K562 (cell line): ENCODE measurements at regions not wholly inside any gene's neighbourhood (a gene's known extent, or its start where the extent isn't known, plus 50 kb on each side); places are given as distances from the start of the nearest gene placed in this dataset.

Source experiments
- ATAC-seq: fragments of 200-7000 bp; cut with Tn5 transposase; 3 replicates; pipeline ENCODE4 v1.9.1; 2020; ENCODE audit warnings: moderate library complexity
- BruUV-seq: library from RNA; stranded (reverse); fragments of 400-500 nt; replicated peaks from 2 replicates; lab custom pipeline; 2021; lab: Mats Ljungman, UMichigan
- CTCF ChIA-PET: fragments of 300-600 bp; formaldehyde crosslinking; extraction: SDS; loops from one replicate; lab custom pipeline; 2021; ENCODE audit warnings: low intra/inter-chr PET ratio; lab: Yijun Ruan, JAX
- POLR2A ChIA-PET: fragments of 300-600, 350-650 bp; sonication (Branson Sonifier 250); formaldehyde crosslinking; extraction: SDS; loops from one replicate; lab custom pipeline; 2021; ENCODE audit warnings: antibody characterized with exemption, inconsistent platforms; lab: Yijun Ruan, JAX
- DNase-seq, 4 experiments: peaks; one replicate each; pipeline versions ENCODE4 v3.0.0 to v3.0.0-alpha.2; 2011 to 2018; ENCODE audit warnings: low spot score in 3 of 4, mixed read lengths in 3 of 4; ENCODE audit errors: extremely low read depth in 1 of 4
- FAIRE-seq: peaks from 2 replicates; lab custom pipeline; 2011; peaks lifted over from hg19 to GRCh38; lab: Jason Lieb, UNC
- H2AFZ ChIP-seq: 2 replicates; pipeline ENCODE4 v1.6.0; 2011; ENCODE audit warnings: low read depth, low read length, control low read depth, inconsistent platforms
- H3K27ac ChIP-seq: fragments of 200-600 bp; 3 replicates; pipeline ENCODE4 v1.8.0; 2011; ENCODE audit warnings: low read depth, mild to moderate bottlenecking, control low read depth, inconsistent platforms, low read length, moderate library complexity, mixed read lengths; ENCODE audit errors: extremely low read depth
- H3K27me3 ChIP-seq, 2 experiments: fragments of 300-600 bp in 1 of 2; 2 replicates in 1 of 2; 3 replicates in 1 of 2; pipeline versions ENCODE4 v1.6.0 to v1.8.0; 2011; ENCODE audit warnings: inconsistent platforms in 2 of 2, low read length in 2 of 2, mild to moderate bottlenecking in 1 of 2, mixed read lengths in 1 of 2, moderate library complexity in 1 of 2; ENCODE audit not compliant: control insufficient read depth in 2 of 2, insufficient read depth in 2 of 2
- H3K36me3 ChIP-seq: fragments of 300-600 bp; 3 replicates; pipeline ENCODE4 v1.8.0; 2011; ENCODE audit warnings: mild to moderate bottlenecking, low read length, inconsistent platforms; ENCODE audit not compliant: control insufficient read depth, insufficient read depth
- H3K4me1 ChIP-seq, 2 experiments: fragments of 200-600 bp in 1 of 2; replicated peaks in 1 of 2; 2 replicates in 1 of 2; 3 replicates in 1 of 2; pipeline versions ENCODE4 v1.5.1 to v1.8.0; 2011; ENCODE audit warnings: inconsistent platforms in 2 of 2, low read length in 2 of 2, mild to moderate bottlenecking in 1 of 2, mixed read lengths in 1 of 2, moderate library complexity in 1 of 2; ENCODE audit not compliant: control insufficient read depth in 2 of 2, insufficient read depth in 2 of 2
- H3K4me2 ChIP-seq: 2 replicates; pipeline ENCODE4 v1.6.1; 2011; ENCODE audit warnings: low read length, control low read depth, inconsistent platforms, mixed read lengths; ENCODE audit not compliant: insufficient read depth
- H3K4me3 ChIP-seq: fragments of 200-600 bp; sonication (generic), shearing (Covaris generic); 2 replicates; pipeline ENCODE4 v1.5.1; 2016; ENCODE audit warnings: control low read depth, inconsistent platforms
- H3K79me2 ChIP-seq: fragments of 200-600 bp; 3 replicates; pipeline ENCODE4 v1.8.0; 2011; ENCODE audit warnings: low read length, inconsistent platforms; ENCODE audit not compliant: control insufficient read depth, insufficient read depth
- H3K9ac ChIP-seq, 2 experiments: 2 replicates each; pipeline versions ENCODE4 v1.6.0 to v1.6.1; 2011; ENCODE audit warnings: low read depth in 2 of 2, low read length in 2 of 2, control low read depth in 1 of 2, inconsistent platforms in 1 of 2, mild to moderate bottlenecking in 1 of 2, mixed read lengths in 1 of 2; ENCODE audit not compliant: insufficient read depth in 1 of 2
- H3K9me1 ChIP-seq: one replicate; pipeline ENCODE4 v1.6.0; 2011; ENCODE audit warnings: inconsistent platforms, mild to moderate bottlenecking, low read length, moderate library complexity; ENCODE audit not compliant: control insufficient read depth, insufficient read depth
- H3K9me3 ChIP-seq: replicated peaks from 2 replicates; pipeline ENCODE4 v1.5.1; 2011; ENCODE audit warnings: low read depth, low read length, inconsistent platforms; ENCODE audit not compliant: control insufficient read depth, insufficient read depth
- H4K20me1 ChIP-seq: replicated peaks from 2 replicates; pipeline ENCODE4 v1.6.1; 2011; ENCODE audit warnings: low read length, inconsistent platforms, mixed read lengths; ENCODE audit not compliant: control insufficient read depth, insufficient read depth
- NELFE ChIP-seq: IDR thresholded peaks from 2 replicates; pipeline ENCODE4 v1.6.1; 2011; ENCODE audit warnings: mild to moderate bottlenecking; ENCODE audit not compliant: insufficient read depth, insufficient read length
- ZNF23 ChIP-seq: fragments of 250-450 bp; sonication (Bioruptor Pico); IDR thresholded peaks from 2 replicates; pipeline ENCODE4 v1.4.0; 2020; ENCODE audit warnings: mild to moderate bottlenecking
- WGBS: fragments of 100-300 bp; shearing (Covaris generic); methylation state at CpG from one replicate; pipeline ENCODE4 v1.1.6; 2016; ENCODE audit warnings: low coverage, mixed read lengths; ENCODE audit not compliant: insufficient coverage; ENCODE audit errors: missing lambda C conversion rate; 5-methylcytosine and 5-hydroxymethylcytosine counted together
- in situ Hi-C: fragments of 300-500 bp; cut with MboI; formaldehyde crosslinking; loops from 4 replicates; pipeline ENCODE4 v1.15.0; 2018; ENCODE audit warnings: inconsistent platforms, mixed read lengths
- intact Hi-C: fragments of 100-400 bp; cut with micrococcal nuclease; formaldehyde crosslinking; loops from 2 replicates; pipeline ENCODE4 v1.14.2; 2022

- CTCF ChIA-PET, result no interaction called here
These were observed 94.1 kb upstream of the VANGL1 start for GRCh38 chr1:115547696-115548095.

GRCh38 chr1:115546846-115547245 is 94.9 kb upstream of the VANGL1 start:
- H3K9ac ChIP-seq, result no peak overlapping the region
- TF ChIP-seq NELFE, result no peak
- H3K36me3 ChIP-seq, result no peaks in the 10 kb centered on the region
- ChIA-PET POLR2A (interaction anchor here (0.5 to 0.7 kb wide), 2 partner anchors 409 to 450 kb away, joined by 3 to 4 read pairs; no protein-coding TSS in a partner anchor), CTCF (no interaction called here)
- no peak overlapping the region for H2AFZ ChIP-seq
- intact Hi-C loops, result no loop called here
- peaks cover 4% of the 10 kb centered on the region in 2 experiments; a peak in 1 of 5 replicates for H3K27me3 ChIP-seq
- WGBS, result 5% methylated on average over 2 of the region's 2 CpGs
- in situ Hi-C loops, result no loop called here
- H3K4me2 ChIP-seq, result no peak overlapping the region
- FAIRE-seq (no peak), ATAC-seq (no peak), DNase-seq (no peak)
- H3K4me1 ChIP-seq, result no peaks in the 10 kb centered on the region
- no peak overlapping the region for H3K27ac ChIP-seq
- H3K9me3 ChIP-seq, result no peaks in the 10 kb centered on the region
- no peak overlapping the region for H3K4me3 ChIP-seq
- no TSS peak for BruUV-seq
- H3K9me1 ChIP-seq, result no peaks in the 10 kb centered on the region
- H4K20me1 ChIP-seq, result no peaks in the 10 kb centered on the region; the same call in 1 of the 2 replicates
- H3K79me2 ChIP-seq, result no peaks in the 10 kb centered on the region

More at GRCh38 chr1:115547696-115548095, 94.1 kb upstream of the VANGL1 start:
- Histone ChIP-seq H3K4me1 (no peaks in the 10 kb centered on the region), H3K9me1 (no peaks in the 10 kb centered on the region), H3K36me3 (no peaks in the 10 kb centered on the region), H3K4me2 (no peak overlapping the region), H3K27me3 (peaks cover 4% of the 10 kb centered on the region in 2 experiments; a peak in 1 of 5 replicates), H3K4me3 (no peak overlapping the region), H3K27ac (no peak overlapping the region), H2AFZ (no peak overlapping the region)
- intact Hi-C loops, result no loop called here
- FAIRE-seq, result no peak
- in situ Hi-C loops, result no loop called here
- POLR2A ChIA-PET, result no interaction called here
- no peak for ATAC-seq
- 0% methylated on average over 6 of the region's 6 CpGs for WGBS
- no peak for TF ChIP-seq ZNF23 (CRISPR knock-in tag)
- TF ChIP-seq, all 486 proteins: peak for 0
- Histone ChIP-seq H4K20me1 (no peaks in the 10 kb centered on the region; the same call in 1 of the 2 replicates), H3K9me3 (no peaks in the 10 kb centered on the region), H3K79me2 (no peaks in the 10 kb centered on the region), H3K9ac (no peak overlapping the region)
- BruUV-seq, result no TSS peak
- DNase-seq, result no peak
